KMS-11 (cell line): ENCODE measurements at regions not wholly inside any gene's neighbourhood (a gene's known extent, or its start where the extent isn't known, plus 50 kb on each side); places are given as distances from the start of the nearest gene placed in this dataset.

Experiments used
- H2AFZ ChIP-seq: fragments of 200-600 bp; sonication (generic); 2 replicates; pipeline ENCODE4 v1.6.1; 2016; ENCODE audit warnings: antibody characterized with exemption, mixed run types, low read depth
- H3K27ac ChIP-seq: fragments of 200-600 bp; sonication (generic); 2 replicates; pipeline ENCODE4 v1.6.1; 2016; ENCODE audit warnings: mild to moderate bottlenecking, mixed run types
- H3K27me3 ChIP-seq: fragments of 200-600 bp; sonication (generic); 2 replicates; pipeline ENCODE4 v1.6.1; 2017; ENCODE audit warnings: mild to moderate bottlenecking, low read depth, mixed run types, moderate library complexity; ENCODE audit not compliant: insufficient read depth
- H3K36me3 ChIP-seq: fragments of 200-600 bp; sonication (generic); 2 replicates; pipeline ENCODE4 v1.6.1; 2017; ENCODE audit warnings: mild to moderate bottlenecking, mixed run types; ENCODE audit not compliant: insufficient read depth
- H3K4me1 ChIP-seq: fragments of 200-600 bp; sonication (generic); 2 replicates; pipeline ENCODE4 v1.6.1; 2016; ENCODE audit warnings: mild to moderate bottlenecking, low read depth, mixed run types; ENCODE audit not compliant: poor library complexity, severe bottlenecking
- H3K4me2 ChIP-seq: fragments of 200-600 bp; sonication (generic); 2 replicates; pipeline ENCODE4 v1.7.0; 2016; ENCODE audit warnings: mild to moderate bottlenecking, mixed run types
- H3K4me3 ChIP-seq: fragments of 200-600 bp; sonication (generic); IDR thresholded peaks from 2 replicates; pipeline ENCODE4 v1.6.1; 2017; ENCODE audit warnings: low read depth, low read length, mixed read lengths; ENCODE audit not compliant: insufficient read depth
- H3K79me2 ChIP-seq: fragments of 200-600 bp; sonication (generic); 2 replicates; pipeline ENCODE4 v1.6.1; 2016; ENCODE audit warnings: low read depth, mixed run types; ENCODE audit not compliant: insufficient read depth
- H3K9ac ChIP-seq: fragments of 200-600 bp; sonication (generic); 2 replicates; pipeline ENCODE4 v1.6.1; 2016; ENCODE audit warnings: mild to moderate bottlenecking, mixed run types
- H4K20me1 ChIP-seq: fragments of 200-600 bp; sonication (generic); 2 replicates; pipeline ENCODE4 v1.6.1; 2016; ENCODE audit warnings: mild to moderate bottlenecking, mixed run types; ENCODE audit not compliant: insufficient read depth
- CTCF ChIP-seq: fragments of 200-600 bp; sonication (generic); conservative IDR thresholded peaks from 2 replicates; pipeline ENCODE4 v1.6.1; 2017; ENCODE audit warnings: low read depth, mild to moderate bottlenecking, antibody characterized with exemption, low read length, moderate library complexity, mixed read lengths

GRCh38 chr7:380139-380485 is 90.1 kb downstream of the FOXL3 start:
- Histone ChIP-seq H3K27me3 (peaks cover 33% of the 10 kb centered on the region), H3K79me2 (no peaks in the 10 kb centered on the region), H3K36me3 (no peaks in the 10 kb centered on the region), H3K27ac (no peak overlapping the region), H3K4me3 (no peak overlapping the region), H3K4me2 (no peak overlapping the region), H3K4me1 (no peaks in the 10 kb centered on the region), H4K20me1 (no peaks in the 10 kb centered on the region), H3K9ac (no peak overlapping the region), H2AFZ (no peak overlapping the region)
- no peak for TF ChIP-seq CTCF

- Histone ChIP-seq H3K27me3 (peaks cover 30% of the 10 kb centered on the region; the same call in 1 of the 2 replicates), H4K20me1 (no peaks in the 10 kb centered on the region), H2AFZ (no peak overlapping the region), H3K79me2 (no peaks in the 10 kb centered on the region), H3K4me3 (no peak overlapping the region), H3K4me2 (no peak overlapping the region), H3K4me1 (no peaks in the 10 kb centered on the region), H3K9ac (no peak overlapping the region), H3K27ac (no peak overlapping the region), H3K36me3 (no peaks in the 10 kb centered on the region)
- no peak for TF ChIP-seq CTCF
Observed at GRCh38 chr7:380711-381210, 90.8 kb downstream of the FOXL3 start.

- no peak for TF ChIP-seq CTCF
- Histone ChIP-seq H3K4me2 (no peak overlapping the region), H3K9ac (no peak overlapping the region), H3K27ac (no peak overlapping the region), H2AFZ (no peak overlapping the region), H3K4me1 (no peaks in the 10 kb centered on the region), H4K20me1 (no peaks in the 10 kb centered on the region), H3K4me3 (no peak overlapping the region), H3K36me3 (no peaks in the 10 kb centered on the region), H3K27me3 (peaks cover 33% of the 10 kb centered on the region; the same call in 1 of the 2 replicates), H3K79me2 (no peaks in the 10 kb centered on the region)
Observed at GRCh38 chr7:381211-382042, 91.5 kb downstream of the FOXL3 start.

- no peaks in the 10 kb centered on the region for H3K36me3 ChIP-seq
- no peaks in the 10 kb centered on the region for H3K79me2 ChIP-seq
- TF ChIP-seq CTCF: no peak
- H4K20me1 ChIP-seq: no peaks in the 10 kb centered on the region
- no peak overlapping the region for H3K4me3 ChIP-seq
- H3K27me3 ChIP-seq: peaks cover 37% of the 10 kb centered on the region
- H2AFZ ChIP-seq: no peak overlapping the region
- no peak overlapping the region for H3K4me2 ChIP-seq
- H3K9ac ChIP-seq: no peak overlapping the region
- H3K4me1 ChIP-seq: no peaks in the 10 kb centered on the region
- no peak overlapping the region for H3K27ac ChIP-seq
Observed at GRCh38 chr7:382043-382400, 92.1 kb downstream of the FOXL3 start.
